ENCODE measurements at regions not wholly inside any gene's neighbourhood (a gene's known extent, or its start where the extent isn't known, plus 50 kb on each side); places are given as distances from the start of the nearest gene placed in this dataset.

DNA sequence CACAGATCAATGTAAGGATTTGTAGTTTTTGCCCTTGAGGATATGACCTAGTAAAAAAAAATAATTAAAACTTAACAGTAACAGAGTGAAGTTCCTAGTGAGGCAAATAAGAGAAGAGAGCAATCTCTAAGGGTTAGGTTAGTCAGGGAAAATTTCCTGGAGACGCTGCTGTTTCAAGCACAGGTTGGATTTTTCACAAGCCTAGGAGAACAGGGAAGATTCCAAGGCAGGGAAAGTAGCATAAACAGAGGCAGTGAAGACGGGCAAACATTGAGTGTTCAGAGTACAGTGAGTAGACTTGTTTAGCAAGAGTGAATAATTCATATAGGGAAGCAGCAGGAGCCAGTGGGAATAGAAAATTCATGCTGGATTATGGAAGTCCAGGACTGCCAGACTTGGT, 212.8 kb downstream of the SPANXN3 start:
- Mint-ChIP-seq H3K9me3 (ENCODE audit: low read depth, unreplicated experiment) (peaks cover 5% of the 10 kb centered on the region), H3K36me3 (ENCODE audit: insufficient read depth, unreplicated experiment) (no peaks in the 10 kb centered on the region), H3K27me3 (ENCODE audit: unreplicated experiment) (no peaks in the 10 kb centered on the region), H3K4me1 (ENCODE audit: low read depth, unreplicated experiment) (no peaks in the 10 kb centered on the region), H3K4me3 (ENCODE audit: low read depth, unreplicated experiment) (no peak overlapping the region), H3K27ac (ENCODE audit: unreplicated experiment) (no peak overlapping the region)
- no TSS peak for BruUV-seq (replicated peaks)
- intact Hi-C loops (cut with micrococcal nuclease; ENCODE audit: unreplicated experiment) = loop anchor here (10.0 kb wide), 1 partner anchor 1780 kb away; no protein-coding TSS in a partner anchor
- TF ChIP-seq CTCF (IDR thresholded peaks at IDR 0.05; ENCODE audit: unreplicated experiment) = no peak
- DNase-seq = no peak
- CTCF ChIA-PET = no interaction called here

GRCh38 chrX:143304025-143304424, 213.2 kb downstream of the SPANXN3 start:
- no peaks in the 10 kb centered on the region for H3K4me1 Mint-ChIP-seq (ENCODE audit: low read depth, unreplicated experiment)
- no peaks in the 10 kb centered on the region for H3K27me3 Mint-ChIP-seq (ENCODE audit: unreplicated experiment)
- intact Hi-C loops (cut with micrococcal nuclease; ENCODE audit: unreplicated experiment) = loop anchor here (10.0 kb wide), 1 partner anchor 1781 kb away; no protein-coding TSS in a partner anchor
- peaks cover 3% of the 10 kb centered on the region for H3K9me3 Mint-ChIP-seq (ENCODE audit: low read depth, unreplicated experiment)
- H3K4me3 Mint-ChIP-seq (ENCODE audit: low read depth, unreplicated experiment) = no peak overlapping the region
- no peak for DNase-seq
- no TSS peak for BruUV-seq (replicated peaks)
- no peak overlapping the region for H3K27ac Mint-ChIP-seq (ENCODE audit: unreplicated experiment)
- TF ChIP-seq CTCF (IDR thresholded peaks at IDR 0.05; ENCODE audit: unreplicated experiment) = no peak
- H3K36me3 Mint-ChIP-seq (ENCODE audit: insufficient read depth, unreplicated experiment) = no peaks in the 10 kb centered on the region
- CTCF ChIA-PET = no interaction called here

DNA sequence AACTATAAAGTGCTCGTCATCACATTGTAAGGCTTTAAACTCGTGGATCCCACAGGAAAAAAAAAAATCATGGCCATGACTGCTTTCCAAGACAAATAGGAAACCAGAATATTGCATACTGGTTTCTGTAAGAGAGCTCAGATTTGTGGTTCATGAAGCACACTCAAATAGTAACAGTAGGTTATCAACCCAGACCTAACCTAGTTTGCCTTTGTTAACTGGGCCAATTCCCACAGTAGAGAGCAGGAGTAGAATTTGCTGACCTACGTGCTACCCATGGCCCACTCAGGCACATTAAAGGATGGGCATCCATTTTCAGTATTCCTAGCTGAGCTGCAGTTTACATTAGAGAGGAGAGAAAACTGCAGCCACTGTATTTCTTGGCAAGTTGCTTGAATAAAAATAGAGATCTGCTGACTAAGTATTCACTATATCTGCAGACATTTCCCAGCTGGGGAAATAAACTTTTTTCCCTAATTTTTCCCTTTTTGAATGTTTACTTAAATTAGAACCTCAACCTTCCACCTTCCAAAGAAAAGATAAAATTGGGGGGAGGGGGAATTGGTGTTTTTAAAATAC, 218.5 kb downstream of the SPANXN3 start:
- TF ChIP-seq CTCF (IDR thresholded peaks at IDR 0.05; ENCODE audit: unreplicated experiment) = no peak
- no peak for DNase-seq
- intact Hi-C loops (cut with micrococcal nuclease; ENCODE audit: unreplicated experiment) = no loop called here
- H3K4me1 Mint-ChIP-seq (ENCODE audit: low read depth, unreplicated experiment) = no peaks in the 10 kb centered on the region
- no peaks in the 10 kb centered on the region for H3K36me3 Mint-ChIP-seq (ENCODE audit: insufficient read depth, unreplicated experiment)
- H3K27me3 Mint-ChIP-seq (ENCODE audit: unreplicated experiment) = no peaks in the 10 kb centered on the region
- H3K27ac Mint-ChIP-seq (ENCODE audit: unreplicated experiment) = no peak overlapping the region
- H3K4me3 Mint-ChIP-seq (ENCODE audit: low read depth, unreplicated experiment) = no peak overlapping the region
- H3K9me3 Mint-ChIP-seq (ENCODE audit: low read depth, unreplicated experiment) = no peaks in the 10 kb centered on the region
- BruUV-seq (replicated peaks) = no TSS peak
- CTCF ChIA-PET = no interaction called here

DNA sequence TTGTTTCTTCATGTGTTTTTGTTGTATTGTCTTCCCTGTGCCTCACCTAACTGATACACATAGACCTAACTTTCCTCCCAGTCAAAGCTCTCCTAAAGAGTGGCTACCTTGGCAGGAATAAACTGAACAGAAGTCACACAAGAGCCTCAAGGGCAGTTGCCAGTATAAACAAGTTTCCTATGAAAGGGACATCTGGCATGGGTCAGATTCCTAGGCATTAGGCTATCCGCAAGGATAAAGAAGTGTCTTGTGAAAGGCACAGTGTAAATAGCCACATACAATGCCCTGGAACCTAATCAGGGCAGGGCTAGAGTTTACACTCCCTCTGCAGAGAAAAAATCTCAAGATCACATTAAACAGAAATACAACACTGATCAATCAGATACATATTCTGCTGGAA, 220.8 kb downstream of the SPANXN3 start:
- BruUV-seq (replicated peaks) = no TSS peak
- Mint-ChIP-seq H3K4me3 (ENCODE audit: low read depth, unreplicated experiment) (no peak overlapping the region), H3K9me3 (ENCODE audit: low read depth, unreplicated experiment) (no peaks in the 10 kb centered on the region), H3K36me3 (ENCODE audit: insufficient read depth, unreplicated experiment) (no peaks in the 10 kb centered on the region), H3K27ac (ENCODE audit: unreplicated experiment) (no peak overlapping the region), H3K4me1 (ENCODE audit: low read depth, unreplicated experiment) (no peaks in the 10 kb centered on the region), H3K27me3 (ENCODE audit: unreplicated experiment) (no peaks in the 10 kb centered on the region)
- DNase-seq = no peak
- CTCF ChIA-PET = no interaction called here
- TF ChIP-seq CTCF (IDR thresholded peaks at IDR 0.05; ENCODE audit: unreplicated experiment) = no peak
- intact Hi-C loops (cut with micrococcal nuclease; ENCODE audit: unreplicated experiment) = no loop called here

Data from Calu3 (cell line).